ENCODE measurements at regions not wholly inside any gene's neighbourhood (a gene's known extent, or its start where the extent isn't known, plus 50 kb on each side); places are given as distances from the start of the nearest gene placed in this dataset.
"Not testable (repeated sequence)": the region's sequence is repeated elsewhere in the genome, so short reads cannot be mapped to it uniquely, and the experiment has no call there.

- no peak for DNase-seq
These were observed 78.2 kb upstream of the TRPM1 start for GRCh38 chr15:31179693-31180092.

- DNase-seq: no peak
These were observed 91.8 kb upstream of the TRPM1 start for GRCh38 chr15:31193291-31193690.

- no peak for DNase-seq
These were observed 94.3 kb upstream of the TRPM1 start for GRCh38 chr15:31195871-31196270.

GRCh38 chr15:31197497-31198414, 96.2 kb upstream of the TRPM1 start:
- peak; percentile 44 for DNase-seq

GRCh38 chr15:31200735-31201151, 99.2 kb upstream of the TRPM1 start:
- no peak for DNase-seq

- no peak for DNase-seq
These were observed 101.4 kb upstream of the TRPM1 start for GRCh38 chr15:31202953-31203352.

GRCh38 chr15:31203999-31204398, 102.5 kb upstream of the TRPM1 start:
- no peak for DNase-seq

GRCh38 chr15:31206386-31207181, 105.1 kb upstream of the TRPM1 start:
- no peak for DNase-seq

GRCh38 chr15:31207246-31207645, 105.7 kb upstream of the TRPM1 start:
- no peak for DNase-seq

GRCh38 chr15:31207861-31208260, 106.3 kb upstream of the TRPM1 start:
- DNase-seq: not testable (repeated sequence)

- no peak for DNase-seq
These were observed 107.3 kb upstream of the TRPM1 start for GRCh38 chr15:31208817-31209216.

GRCh38 chr15:31211353-31211752, 109.8 kb upstream of the TRPM1 start:
- DNase-seq: no peak

GRCh38 chr15:31212326-31213080, 111.0 kb upstream of the TRPM1 start:
- no peak for DNase-seq

GRCh38 chr15:31214158-31214863, 112.3 kb upstream of the KLF13 start:
- no peak for DNase-seq

- DNase-seq: no peak
These were observed 111.7 kb upstream of the KLF13 start for GRCh38 chr15:31214864-31215489.

GRCh38 chr15:31215490-31216214, 111.0 kb upstream of the KLF13 start:
- DNase-seq: peak; percentile 74

GRCh38 chr15:31216215-31216911, 110.3 kb upstream of the KLF13 start:
- DNase-seq: peak; percentile 86

GRCh38 chr15:31217067-31217466, 109.6 kb upstream of the KLF13 start:
- DNase-seq: no peak

- DNase-seq: no peak
These were observed 108.9 kb upstream of the KLF13 start for GRCh38 chr15:31217566-31218270.

- no peak for DNase-seq
These were observed 107.4 kb upstream of the KLF13 start for GRCh38 chr15:31219221-31219620.

Measured in NCI-H146 (cell line).